PC-9 (cell line): ENCODE measurements at regions not wholly inside any gene's neighbourhood (a gene's known extent, or its start where the extent isn't known, plus 50 kb on each side); places are given as distances from the start of the nearest gene placed in this dataset.

Experiments
- BruUV-seq: library from RNA; stranded (reverse); fragments of 400-500 nt; replicated peaks from 2 replicates; lab custom pipeline; 2021; lab: Mats Ljungman, UMichigan
- CTCF ChIA-PET: fragments of 300-600 bp; sonication (Branson Sonifier 250); formaldehyde crosslinking; loops from one replicate; lab custom pipeline; 2022; ENCODE audit warnings: antibody characterized with exemption; lab: Charles Lee
- POLR2A ChIA-PET: fragments of 300-600 bp; sonication (Branson Sonifier 250); formaldehyde crosslinking; loops from one replicate; lab custom pipeline; 2022; ENCODE audit warnings: antibody characterized with exemption; ENCODE audit not compliant: unreplicated experiment; lab: Charles Lee
- DNase-seq, 2 experiments: peaks; one replicate each; pipeline versions ENCODE4 v3.0.0 to v3.0.0-alpha.2; 2015 to 2022; ENCODE audit warnings: mixed read lengths in 1 of 2
- H2AFZ ChIP-seq: fragments of 200-600 bp; sonication (generic); 2 replicates; pipeline ENCODE4 v1.8.1; 2017; ENCODE audit warnings: antibody characterized with exemption
- H3F3A ChIP-seq: fragments of 200-600 bp; sonication (generic); 2 replicates; pipeline ENCODE4 v1.8.1; 2017; ENCODE audit warnings: antibody characterized with exemption, mild to moderate bottlenecking, low read depth; ENCODE audit not compliant: insufficient read depth
- H3K27ac ChIP-seq: fragments of 200-600 bp; sonication (generic); 2 replicates; pipeline ENCODE4 v1.6.1; 2016; ENCODE audit warnings: mixed run types
- H3K27me3 ChIP-seq: fragments of 200-600 bp; sonication (generic); 2 replicates; pipeline ENCODE4 v1.6.1; 2016; ENCODE audit warnings: low read depth, mixed run types; ENCODE audit not compliant: insufficient read depth
- H3K36me3 ChIP-seq: fragments of 200-600 bp; sonication (generic); 2 replicates; pipeline ENCODE4 v1.6.1; 2016; ENCODE audit warnings: low read depth, mixed run types
- H3K4me1 ChIP-seq: fragments of 200-600 bp; sonication (generic); replicated peaks from 2 replicates; pipeline ENCODE4 v1.6.1; 2016; ENCODE audit warnings: mixed run types; ENCODE audit not compliant: insufficient read depth
- H3K4me2 ChIP-seq: fragments of 200-600 bp; sonication (generic); 2 replicates; pipeline ENCODE4 v1.6.1; 2017; ENCODE audit warnings: mixed run types
- H3K4me3 ChIP-seq: fragments of 200-600 bp; sonication (generic); 2 replicates; pipeline ENCODE4 v1.6.1; 2016; ENCODE audit warnings: mixed run types
- H3K79me2 ChIP-seq: fragments of 200-600 bp; sonication (generic); 2 replicates; pipeline ENCODE4 v1.6.1; 2017; ENCODE audit warnings: low read depth, mixed run types
- H3K9me2 ChIP-seq: fragments of 200-600 bp; sonication (generic); 2 replicates; pipeline ENCODE4 v1.8.1; 2017; ENCODE audit warnings: mild to moderate bottlenecking; ENCODE audit not compliant: insufficient read depth
- H3K9me3 ChIP-seq: fragments of 200-600 bp; sonication (generic); 2 replicates; pipeline ENCODE4 v1.8.1; 2016; ENCODE audit warnings: low read depth; ENCODE audit not compliant: insufficient read depth
- H4K20me1 ChIP-seq: fragments of 200-600 bp; sonication (generic); 2 replicates; pipeline ENCODE4 v1.8.1; 2017; ENCODE audit not compliant: insufficient read depth
- CTCF ChIP-seq: fragments of 200-600 bp; sonication (generic); conservative IDR thresholded peaks from 2 replicates; pipeline ENCODE4 v1.6.1; 2017; ENCODE audit warnings: mixed run types, antibody characterized with exemption, mild to moderate bottlenecking, moderate library complexity
- EZH2 ChIP-seq: fragments of 200-600 bp; sonication (generic); IDR thresholded peaks from 2 replicates; pipeline ENCODE4 v1.8.0; 2017; ENCODE audit warnings: antibody characterized with exemption, low read depth
- intact Hi-C: fragments of 100-400 bp; cut with micrococcal nuclease; formaldehyde crosslinking; loops from one replicate; pipeline ENCODE4 v1.10.0; 2022; ENCODE audit not compliant: unreplicated experiment

GRCh38 chr21:31459457-31459856, 115.4 kb upstream of the TIAM1 start:
- Histone ChIP-seq H3K9me3 (no peaks in the 10 kb centered on the region), H3K36me3 (no peaks in the 10 kb centered on the region), H3F3A (no peaks in the 10 kb centered on the region), H3K79me2 (no peaks in the 10 kb centered on the region), H3K4me1 (no peaks in the 10 kb centered on the region), H3K9me2 (no peaks in the 10 kb centered on the region), H2AFZ (no peak overlapping the region), H3K4me2 (no peak overlapping the region), H3K27ac (no peak overlapping the region), H3K4me3 (no peak overlapping the region), H3K27me3 (no peaks in the 10 kb centered on the region), H4K20me1 (no peaks in the 10 kb centered on the region)
- POLR2A ChIA-PET, result no interaction called here
- no TSS peak for BruUV-seq
- intact Hi-C loops, result loop anchor here (10.0 kb wide), 1 partner anchor 115 kb away; the partner anchor contains the start of gene TIAM1
- CTCF ChIA-PET, result interaction anchor here (0.5 to 1.1 kb wide), 3 partner anchors 46 to 244 kb away, joined by 3 to 23 read pairs (median 13); no protein-coding TSS in a partner anchor
- no peak for DNase-seq
- TF ChIP-seq CTCF, result peak; percentile 44; the same call in 1 of the 2 replicates
- TF ChIP-seq EZH2, result no peak

- Histone ChIP-seq H3K27me3 (no peaks in the 10 kb centered on the region), H3K9me2 (no peaks in the 10 kb centered on the region), H3K4me1 (no peaks in the 10 kb centered on the region), H3F3A (no peaks in the 10 kb centered on the region), H4K20me1 (no peaks in the 10 kb centered on the region), H3K4me3 (no peak overlapping the region), H2AFZ (no peak overlapping the region), H3K27ac (no peak overlapping the region), H3K36me3 (no peaks in the 10 kb centered on the region), H3K79me2 (no peaks in the 10 kb centered on the region), H3K4me2 (no peak overlapping the region), H3K9me3 (no peaks in the 10 kb centered on the region)
- no peak for DNase-seq
- no TSS peak for BruUV-seq
- TF ChIP-seq CTCF (peak; percentile 14; the same call in 1 of the 2 replicates), EZH2 (no peak)
- CTCF ChIA-PET, result no interaction called here
- POLR2A ChIA-PET, result interaction anchor here (0.6 kb wide), 1 partner anchor 108 kb away, joined by 4 read pairs; no protein-coding TSS in a partner anchor
- intact Hi-C loops, result loop anchor here (1.0 to 10.0 kb wide), 2 partner anchors 113 to 124 kb away; partner anchors contain the start of gene TIAM1
These were observed 113.6 kb upstream of the TIAM1 start for GRCh38 chr21:31457675-31458074.

- H3K4me1 ChIP-seq, result no peaks in the 10 kb centered on the region
- H4K20me1 ChIP-seq, result no peaks in the 10 kb centered on the region
- no peaks in the 10 kb centered on the region for H3F3A ChIP-seq
- BruUV-seq, result no TSS peak
- H3K9me2 ChIP-seq, result no peaks in the 10 kb centered on the region
- ChIA-PET CTCF (no interaction called here), POLR2A (no interaction called here)
- no peak overlapping the region for H3K4me2 ChIP-seq
- DNase-seq, result no peak
- no peaks in the 10 kb centered on the region for H3K27me3 ChIP-seq
- H3K27ac ChIP-seq, result no peak overlapping the region
- H3K9me3 ChIP-seq, result no peaks in the 10 kb centered on the region
- H3K4me3 ChIP-seq, result no peak overlapping the region
- no peak overlapping the region for H2AFZ ChIP-seq
- no peaks in the 10 kb centered on the region for H3K36me3 ChIP-seq
- TF ChIP-seq CTCF (no peak), EZH2 (no peak)
- H3K79me2 ChIP-seq, result no peaks in the 10 kb centered on the region
- intact Hi-C loops, result loop anchor here (10.0 kb wide), 1 partner anchor 111 kb away; the partner anchor contains the start of gene TIAM1
These were observed 112.1 kb upstream of the TIAM1 start for GRCh38 chr21:31456201-31456600.
